Adipocyte (in vitro differentiated cells): ENCODE measurements at regions not wholly inside any gene's neighbourhood (a gene's known extent, or its start where the extent isn't known, plus 50 kb on each side); places are given as distances from the start of the nearest gene placed in this dataset.

Experiments
- DNase-seq: peaks from one replicate; pipeline ENCODE4 v3.0.0-alpha.2; 2015; ENCODE audit warnings: low read depth
- H3K27me3 ChIP-seq: replicated peaks from 2 replicates; pipeline ENCODE4 v1.7.0; 2013; ENCODE audit warnings: mild to moderate bottlenecking, low read length, moderate library complexity; ENCODE audit not compliant: control insufficient read depth, insufficient read depth
- H3K36me3 ChIP-seq: 2 replicates; pipeline ENCODE4 v1.7.0; 2013; ENCODE audit warnings: low read length, mild to moderate bottlenecking, moderate library complexity; ENCODE audit not compliant: control insufficient read depth, insufficient read depth, severe bottlenecking
- H3K4me1 ChIP-seq: 2 replicates; pipeline ENCODE4 v1.7.0; 2013; ENCODE audit warnings: mild to moderate bottlenecking, low read length, moderate library complexity; ENCODE audit not compliant: control insufficient read depth, insufficient read depth
- H3K4me3 ChIP-seq: 2 replicates; pipeline ENCODE4 v1.7.0; 2013; ENCODE audit warnings: mild to moderate bottlenecking, low read length, moderate library complexity
- H3K9ac ChIP-seq: 2 replicates; pipeline ENCODE4 v1.7.0; 2013; ENCODE audit warnings: mild to moderate bottlenecking, low read length, moderate library complexity
- H3K9me3 ChIP-seq: 2 replicates; pipeline ENCODE4 v1.7.0; 2013; ENCODE audit warnings: mild to moderate bottlenecking, low read length, moderate library complexity; ENCODE audit not compliant: control insufficient read depth

DNA sequence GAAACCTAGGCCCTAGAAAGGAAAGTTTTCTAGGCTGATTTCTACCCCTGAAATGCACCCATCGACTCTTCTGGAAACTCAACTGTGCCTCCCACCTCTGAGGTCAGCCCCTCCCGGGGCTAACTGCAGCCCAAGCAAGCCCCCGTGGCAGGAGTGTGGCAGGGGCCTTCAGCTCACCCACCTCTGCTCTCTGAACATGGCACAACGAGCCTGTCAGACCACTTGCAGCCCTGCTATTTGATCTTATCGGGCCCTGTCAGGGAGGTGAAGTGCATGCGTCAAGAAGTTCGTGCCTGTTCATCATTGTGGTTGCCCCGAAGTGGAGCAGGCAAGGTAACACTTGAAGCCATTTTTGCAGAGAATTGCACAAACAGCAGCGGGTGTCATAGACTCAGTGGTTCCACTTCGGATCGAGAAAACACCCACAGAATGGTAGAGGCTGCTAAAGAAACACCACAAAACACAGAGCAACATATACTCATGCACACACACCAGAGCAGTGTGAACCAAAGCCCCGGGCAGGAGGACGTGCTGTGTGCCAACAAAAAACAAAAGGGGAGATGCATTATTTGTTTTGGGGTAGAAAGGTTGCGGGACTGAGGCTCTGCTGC is 262.7 kb downstream of the ETS1 start:
- no peak for DNase-seq
- Histone ChIP-seq H3K9me3 (no peaks in the 10 kb centered on the region), H3K9ac (no peak overlapping the region)

GRCh38 chr11:128324051-128324481 is 263.3 kb downstream of the ETS1 start:
- Histone ChIP-seq H3K4me1 (peaks cover 3% of the 10 kb centered on the region), H3K4me3 (no peak overlapping the region), H3K9ac (no peak overlapping the region), H3K27me3 (no peaks in the 10 kb centered on the region), H3K36me3 (no peaks in the 10 kb centered on the region), H3K9me3 (no peaks in the 10 kb centered on the region)
- no peak for DNase-seq

More for the DNA sequence above, 262.7 kb downstream of the ETS1 start:
- Histone ChIP-seq H3K36me3 (no peaks in the 10 kb centered on the region), H3K4me1 (peaks cover 3% of the 10 kb centered on the region), H3K27me3 (no peaks in the 10 kb centered on the region), H3K4me3 (no peak overlapping the region)

DNA sequence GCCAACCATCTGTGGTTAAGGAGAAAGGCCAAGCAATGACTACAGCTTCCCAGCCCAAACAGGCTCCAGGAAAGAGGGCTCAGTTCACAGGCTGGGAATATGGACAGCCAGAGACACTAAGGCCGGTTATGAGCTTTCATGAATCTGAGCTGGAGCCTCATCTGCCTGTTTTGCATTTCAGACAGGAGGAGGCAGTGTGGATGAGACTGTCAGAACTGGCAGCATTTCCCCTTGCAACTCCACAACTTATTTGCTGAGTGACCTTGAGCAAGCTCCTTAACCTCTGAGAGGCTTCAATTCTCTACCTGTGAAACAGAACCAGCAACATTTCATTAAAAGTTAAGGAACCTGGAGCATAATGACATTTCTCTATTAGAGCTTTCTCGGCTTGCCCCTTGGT is 264.0 kb downstream of the ETS1 start:
- H3K9ac ChIP-seq = no peak overlapping the region
- no peaks in the 10 kb centered on the region for H3K9me3 ChIP-seq
- peaks cover 3% of the 10 kb centered on the region for H3K4me1 ChIP-seq
- no peak overlapping the region for H3K4me3 ChIP-seq
- peak; percentile 43 for DNase-seq
- H3K27me3 ChIP-seq = no peaks in the 10 kb centered on the region
- H3K36me3 ChIP-seq = no peaks in the 10 kb centered on the region

DNA sequence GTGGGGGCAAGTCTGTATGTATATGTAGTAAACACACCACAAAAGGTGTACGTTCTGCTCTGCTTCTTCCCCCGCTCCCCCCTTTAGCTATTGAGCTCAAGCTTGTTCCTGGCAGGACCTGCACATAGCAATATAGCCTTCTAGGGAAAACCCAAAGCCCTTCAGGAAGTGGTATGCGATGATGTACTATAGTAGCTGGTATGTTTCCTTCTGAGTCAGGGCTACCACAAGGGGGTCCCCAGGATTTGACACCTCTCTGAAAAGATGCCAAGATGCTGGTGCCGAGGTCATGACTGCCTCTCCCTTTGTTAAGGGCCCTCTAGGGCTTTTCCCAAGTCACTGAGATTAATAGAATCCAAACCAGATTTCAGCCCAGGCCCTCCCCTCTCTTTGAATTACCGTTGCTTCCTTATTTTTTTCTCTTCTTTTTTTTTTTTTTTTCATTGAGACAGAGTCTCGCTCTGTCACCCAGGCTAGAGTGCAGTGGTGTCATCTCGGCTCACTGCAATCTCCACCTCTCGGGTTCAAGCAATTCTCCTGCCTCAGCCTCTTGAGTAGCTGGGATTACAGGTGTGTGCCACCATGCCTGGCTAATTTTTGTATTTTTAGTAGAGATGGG is 268.4 kb downstream of the ETS1 start:
- no peaks in the 10 kb centered on the region for H3K36me3 ChIP-seq
- H3K9me3 ChIP-seq = peaks cover 5% of the 10 kb centered on the region
- H3K9ac ChIP-seq = no peak overlapping the region
- H3K27me3 ChIP-seq = no peaks in the 10 kb centered on the region
- no peak for DNase-seq
- no peak overlapping the region for H3K4me3 ChIP-seq
- peaks cover 3% of the 10 kb centered on the region for H3K4me1 ChIP-seq

DNA sequence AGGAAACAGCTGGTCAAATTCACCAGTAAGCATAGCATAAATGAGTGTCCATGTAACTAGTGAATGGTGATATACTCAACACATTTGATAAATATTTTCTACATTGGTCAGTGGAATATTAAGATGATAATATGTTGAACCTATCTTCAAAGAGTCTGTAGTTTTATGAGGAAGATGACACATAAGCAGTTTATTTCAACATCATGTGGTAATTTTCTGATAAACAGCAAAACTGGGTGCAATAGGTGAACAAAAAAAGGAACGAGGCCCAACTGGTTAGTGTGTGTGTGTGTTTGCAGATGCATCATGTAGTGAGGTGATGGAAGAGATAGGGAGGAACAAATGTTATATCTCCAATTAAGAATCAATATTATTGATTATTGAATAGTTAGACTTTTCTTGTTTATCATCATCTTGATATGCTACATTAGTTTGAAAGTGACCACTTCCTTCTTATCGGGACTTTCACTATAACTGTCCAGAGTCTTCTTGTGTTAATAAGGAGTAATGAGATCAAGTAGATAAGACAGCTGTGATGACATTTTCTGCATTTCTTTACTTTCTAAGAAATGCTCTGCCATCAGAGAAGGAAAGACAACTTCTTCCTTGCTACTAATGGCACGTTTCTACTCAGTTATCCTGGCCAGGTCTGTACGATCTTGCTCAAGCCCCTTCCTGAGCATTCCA is 270.7 kb downstream of the ETS1 start:
- no peaks in the 10 kb centered on the region for H3K36me3 ChIP-seq
- peaks cover 5% of the 10 kb centered on the region for H3K9me3 ChIP-seq
- no peak overlapping the region for H3K4me3 ChIP-seq
- H3K9ac ChIP-seq = no peak overlapping the region
- DNase-seq = no peak
- H3K4me1 ChIP-seq = no peaks in the 10 kb centered on the region
- H3K27me3 ChIP-seq = no peaks in the 10 kb centered on the region

GRCh38 chr11:128315933-128316332 is 271.4 kb downstream of the ETS1 start:
- H3K36me3 ChIP-seq = no peaks in the 10 kb centered on the region
- no peak for DNase-seq
- no peaks in the 10 kb centered on the region for H3K4me1 ChIP-seq
- H3K9me3 ChIP-seq = peaks cover 5% of the 10 kb centered on the region
- no peaks in the 10 kb centered on the region for H3K27me3 ChIP-seq
- no peak overlapping the region for H3K9ac ChIP-seq
- no peak overlapping the region for H3K4me3 ChIP-seq

DNA sequence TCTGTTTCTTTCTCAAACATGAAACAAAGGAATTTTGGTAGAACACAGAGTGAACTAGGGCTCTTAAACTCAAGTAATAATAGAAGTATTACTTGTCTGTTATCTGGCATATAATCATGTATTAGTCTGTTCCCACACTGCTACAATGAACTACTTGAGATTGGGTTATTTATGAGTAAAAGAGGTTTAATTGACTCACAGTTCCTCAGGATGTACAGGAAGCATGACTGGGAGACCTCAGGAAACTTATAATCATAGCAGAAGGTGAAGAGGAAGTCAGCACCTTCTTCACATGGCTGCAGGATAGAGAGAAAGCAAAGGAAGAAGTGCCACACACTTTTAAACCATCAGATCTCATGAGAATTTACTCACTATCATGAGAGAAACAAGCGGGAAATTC is 273.4 kb downstream of the ETS1 start:
- no peak for DNase-seq
- Histone ChIP-seq H3K36me3 (no peaks in the 10 kb centered on the region), H3K4me1 (no peaks in the 10 kb centered on the region), H3K4me3 (no peak overlapping the region), H3K27me3 (no peaks in the 10 kb centered on the region), H3K9ac (no peak overlapping the region), H3K9me3 (peaks cover 5% of the 10 kb centered on the region)

- H3K9ac ChIP-seq = no peak overlapping the region
- DNase-seq = no peak
Observed at GRCh38 chr11:128311742-128312719, 275.3 kb downstream of the ETS1 start.

DNA sequence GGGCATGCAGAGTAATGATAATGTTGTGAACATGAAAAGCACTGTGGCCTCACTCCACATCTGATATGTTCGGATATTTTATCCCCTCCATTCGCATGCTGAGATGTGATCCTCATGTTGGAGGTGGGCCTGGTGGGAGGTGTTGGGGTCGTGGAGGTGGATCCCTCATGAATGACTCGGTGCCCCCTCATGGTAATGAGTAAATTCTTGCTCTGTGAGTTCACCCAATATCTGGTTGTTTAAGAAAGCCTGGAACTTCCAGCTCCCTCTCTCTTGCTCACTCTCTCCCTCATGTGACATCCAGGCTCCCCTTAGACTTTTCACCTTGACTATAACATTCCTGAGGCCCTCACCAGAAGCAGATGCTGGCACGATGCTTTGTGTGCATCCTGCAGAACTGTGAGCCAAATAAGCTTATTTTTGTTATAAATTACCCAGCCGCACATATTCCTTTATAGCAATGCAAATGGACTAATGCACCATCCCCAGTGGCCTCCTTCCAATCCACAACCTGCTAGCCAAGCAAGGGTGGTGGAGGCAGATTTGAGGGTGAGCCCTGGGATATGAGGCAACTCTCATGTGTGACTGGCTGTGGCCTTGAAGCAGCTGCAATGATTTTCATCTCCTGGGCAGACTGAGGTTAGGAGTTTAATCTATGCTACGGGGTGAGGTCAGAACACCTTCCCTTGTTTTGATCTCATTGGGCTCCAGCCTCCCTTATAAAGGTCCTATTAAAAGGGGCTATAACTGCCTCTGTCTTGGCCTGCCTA is 276.5 kb downstream of the ETS1 start:
- H3K27me3 ChIP-seq = no peaks in the 10 kb centered on the region
- H3K9ac ChIP-seq = no peak overlapping the region
- H3K36me3 ChIP-seq = no peaks in the 10 kb centered on the region
- H3K9me3 ChIP-seq = peaks cover 5% of the 10 kb centered on the region
- DNase-seq = no peak
- H3K4me1 ChIP-seq = no peaks in the 10 kb centered on the region
- no peak overlapping the region for H3K4me3 ChIP-seq

More at GRCh38 chr11:128311742-128312719, 275.3 kb downstream of the ETS1 start:
- Histone ChIP-seq H3K9me3 (peaks cover 5% of the 10 kb centered on the region), H3K27me3 (no peaks in the 10 kb centered on the region), H3K4me1 (no peaks in the 10 kb centered on the region), H3K4me3 (no peak overlapping the region), H3K36me3 (no peaks in the 10 kb centered on the region)

DNA sequence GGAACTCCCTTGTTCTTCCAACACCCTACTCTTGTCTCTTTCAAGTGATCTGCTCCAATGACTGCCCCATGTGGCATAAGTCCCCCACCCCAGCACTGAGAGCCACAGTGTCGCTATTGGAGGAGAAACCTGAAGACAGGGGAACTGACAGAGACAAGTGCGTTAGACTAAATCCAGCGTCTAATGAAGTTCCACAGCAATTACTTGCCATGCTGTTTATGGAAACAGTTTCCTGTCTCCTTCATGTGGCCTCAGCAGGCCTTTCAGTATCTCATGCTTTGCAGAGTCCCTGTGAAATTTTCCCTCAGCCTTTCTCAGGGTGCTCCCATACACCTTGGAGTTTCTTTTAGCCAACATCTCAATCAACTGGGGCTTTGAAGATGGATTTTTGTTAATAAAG is 277.4 kb downstream of the ETS1 start:
- DNase-seq = no peak

More for the DNA sequence above, 277.4 kb downstream of the ETS1 start:
- H3K4me1 ChIP-seq = no peaks in the 10 kb centered on the region
- H3K9me3 ChIP-seq = peaks cover 3% of the 10 kb centered on the region
- H3K27me3 ChIP-seq = no peaks in the 10 kb centered on the region
- H3K36me3 ChIP-seq = no peaks in the 10 kb centered on the region
- no peak overlapping the region for H3K9ac ChIP-seq
- H3K4me3 ChIP-seq = no peak overlapping the region
